GM12872 (cell line): ENCODE measurements at regions not wholly inside any gene's neighbourhood (a gene's known extent, or its start where the extent isn't known, plus 50 kb on each side); places are given as distances from the start of the nearest gene placed in this dataset.

Experiments
- CTCF ChIP-seq: IDR thresholded peaks from 3 replicates; pipeline ENCODE4 v1.5.1; 2011; ENCODE audit warnings: low read depth, mild to moderate bottlenecking, low read length, moderate library complexity; ENCODE audit not compliant: insufficient read depth

- no peak for TF ChIP-seq CTCF
Measured at GRCh38 chr14:98501836-98502235, 770.2 kb downstream of the BCL11B start.

DNA sequence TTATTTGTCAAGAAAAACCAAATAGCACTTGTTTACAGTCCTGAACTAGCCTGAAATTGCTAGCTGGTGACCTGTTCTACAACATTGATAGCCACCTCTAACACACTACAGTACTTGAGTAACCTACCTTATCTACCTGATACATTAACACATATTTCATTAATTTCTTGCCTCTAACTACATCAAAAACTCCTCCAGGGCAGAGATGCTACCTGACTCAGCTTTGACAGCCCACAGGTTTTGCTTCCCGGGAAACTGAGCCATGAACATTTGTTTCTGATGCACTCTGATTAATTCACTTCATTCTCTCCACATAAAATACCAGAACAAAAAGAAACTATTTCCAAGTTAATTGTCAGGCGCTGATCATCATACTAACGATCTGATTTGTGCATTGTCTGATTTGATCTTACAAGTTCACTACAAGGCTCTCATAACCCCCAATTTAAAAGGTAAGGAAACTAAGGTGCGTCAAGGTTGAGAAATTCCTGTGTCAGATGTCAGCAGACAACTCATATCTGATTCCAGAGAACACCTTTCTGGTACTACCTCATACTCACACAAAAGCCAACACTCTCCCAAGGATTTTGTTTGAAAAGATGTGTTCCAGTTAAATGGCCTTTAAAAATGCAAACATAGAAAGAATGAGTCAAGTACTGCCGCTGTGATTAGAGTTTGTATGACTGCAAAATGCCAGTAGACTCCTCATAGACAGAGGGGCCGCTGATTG is 768.7 kb downstream of the BCL11B start:
- no peak for TF ChIP-seq CTCF

- no peak for TF ChIP-seq CTCF
Measured at GRCh38 chr14:98507264-98507663, 764.7 kb downstream of the BCL11B start.

GRCh38 chr14:98510392-98510791 is 761.6 kb downstream of the BCL11B start:
- TF ChIP-seq CTCF = no peak

GRCh38 chr14:98512501-98513251 is 759.3 kb downstream of the BCL11B start:
- no peak for TF ChIP-seq CTCF

DNA sequence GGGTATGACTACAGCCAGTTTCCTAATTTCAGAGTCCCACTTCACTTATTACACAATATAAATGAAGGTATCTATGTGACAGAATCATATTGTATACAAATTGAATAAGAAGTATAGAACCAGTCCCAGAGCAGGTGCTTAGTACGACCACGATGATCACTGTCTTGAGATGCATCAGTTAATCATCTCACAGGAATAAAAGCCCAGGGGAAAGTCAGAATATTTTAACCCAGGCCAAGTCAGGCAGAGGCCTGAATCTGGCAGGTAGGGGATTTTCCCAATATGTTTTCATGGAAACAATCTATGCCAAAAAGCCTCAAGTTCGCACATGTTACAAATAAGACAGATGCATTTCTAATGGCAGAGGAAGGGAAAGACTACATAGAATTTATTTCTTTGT is 758.4 kb downstream of the BCL11B start:
- no peak for TF ChIP-seq CTCF

GRCh38 chr14:98514016-98514415 is 758.0 kb downstream of the BCL11B start:
- TF ChIP-seq CTCF = no peak
